Keratinocyte (primary cell): ENCODE measurements at regions not wholly inside any gene's neighbourhood (a gene's known extent, or its start where the extent isn't known, plus 50 kb on each side); places are given as distances from the start of the nearest gene placed in this dataset.

Experiments used
- DNase-seq: peaks from one replicate; pipeline ENCODE4 v3.0.0-alpha.2; 2011; ENCODE audit warnings: low read depth, missing footprints, low spot score
- FAIRE-seq: peaks from 2 replicates; lab custom pipeline; 2011; peaks lifted over from hg19 to GRCh38; lab: Jason Lieb, UNC
- H2AFZ ChIP-seq: 2 replicates; pipeline ENCODE4 v1.6.0; 2012; ENCODE audit warnings: low read length, control low read depth, inconsistent platforms; ENCODE audit not compliant: control insufficient read depth
- H3K27ac ChIP-seq: 2 replicates; pipeline ENCODE4 v1.5.1; 2011; ENCODE audit warnings: low read length; ENCODE audit not compliant: control insufficient read depth, insufficient read depth
- H3K27me3 ChIP-seq: 3 replicates; pipeline ENCODE4 v1.6.0; 2011; ENCODE audit warnings: low read length; ENCODE audit not compliant: control insufficient read depth, insufficient read depth; ENCODE audit errors: extremely low read depth
- H3K36me3 ChIP-seq, 2 experiments: 2 replicates in 1 of 2; 3 replicates in 1 of 2; pipeline ENCODE4 v1.5.1; 2011; ENCODE audit warnings: low read length in 2 of 2, mild to moderate bottlenecking in 1 of 2; ENCODE audit not compliant: control insufficient read depth in 2 of 2, insufficient read depth in 2 of 2; ENCODE audit errors: extremely low read depth in 1 of 2
- H3K4me1 ChIP-seq: 3 replicates; pipeline ENCODE4 v1.5.1; 2011; ENCODE audit warnings: low read length; ENCODE audit not compliant: control insufficient read depth, insufficient read depth; ENCODE audit errors: extremely low read depth
- H3K4me2 ChIP-seq: 3 replicates; pipeline ENCODE4 v1.6.0; 2011; ENCODE audit warnings: low read depth, low read length; ENCODE audit not compliant: control insufficient read depth, insufficient read depth; ENCODE audit errors: extremely low read depth
- H3K4me3 ChIP-seq, 3 experiments: fragments of 200-600 bp in 1 of 3; sonication (generic) in 1 of 3; 2 replicates in 2 of 3; 3 replicates in 1 of 3; pipeline ENCODE4 v1.5.1; 2011 to 2016; ENCODE audit warnings: low read length in 3 of 3, mild to moderate bottlenecking in 3 of 3, control low read depth in 2 of 3, inconsistent platforms in 1 of 3, low read depth in 1 of 3, mixed read lengths in 1 of 3, mixed run types in 1 of 3, moderate library complexity in 1 of 3; ENCODE audit not compliant: control insufficient read depth in 2 of 3, insufficient read depth in 2 of 3; ENCODE audit errors: extremely low read depth in 1 of 3
- H3K79me2 ChIP-seq: 2 replicates; pipeline ENCODE4 v1.6.0; 2012; ENCODE audit warnings: low read length; ENCODE audit not compliant: control insufficient read depth, insufficient read depth
- H3K9ac ChIP-seq: 3 replicates; pipeline ENCODE4 v1.6.0; 2011; ENCODE audit warnings: low read length; ENCODE audit not compliant: control insufficient read depth, insufficient read depth; ENCODE audit errors: extremely low read depth
- H3K9me1 ChIP-seq: 3 replicates; pipeline ENCODE4 v1.6.0; 2011; ENCODE audit warnings: low read length; ENCODE audit not compliant: control insufficient read depth, insufficient read depth; ENCODE audit errors: extremely low read depth
- H3K9me3 ChIP-seq: 2 replicates; pipeline ENCODE4 v1.5.1; 2012; ENCODE audit warnings: low read depth, low read length; ENCODE audit not compliant: control insufficient read depth
- H4K20me1 ChIP-seq: 3 replicates; pipeline ENCODE4 v1.6.0; 2011; ENCODE audit warnings: low read length; ENCODE audit not compliant: control insufficient read depth, insufficient read depth; ENCODE audit errors: extremely low read depth
- CTCF ChIP-seq, 3 experiments: IDR thresholded peaks in 1 of 3; conservative IDR thresholded peaks in 1 of 3; optimal IDR thresholded peaks in 1 of 3; 2 replicates in 2 of 3; 3 replicates in 1 of 3; pipeline versions ENCODE3 to v1.5.1; 2011; ENCODE audit warnings: low read length in 3 of 3, mild to moderate bottlenecking in 3 of 3, moderate library complexity in 2 of 3, control low read depth in 1 of 3, inconsistent platforms in 1 of 3; ENCODE audit not compliant: insufficient read depth in 2 of 3; ENCODE audit errors: extremely low read depth in 1 of 3
- EZH2 ChIP-seq: IDR thresholded peaks from one replicate; pipeline ENCODE4 v1.6.1; 2012; ENCODE audit warnings: inconsistent platforms, mild to moderate bottlenecking, low read length, moderate library complexity
- dilution Hi-C: fragments of 300-500 bp; cut with MboI; formaldehyde crosslinking; loops from one replicate; pipeline ENCODE4 v1.7.0; 2020; ENCODE audit warnings: low sequenced_read_pairs; ENCODE audit not compliant: extremely low pct_ligation_motif_present

DNA sequence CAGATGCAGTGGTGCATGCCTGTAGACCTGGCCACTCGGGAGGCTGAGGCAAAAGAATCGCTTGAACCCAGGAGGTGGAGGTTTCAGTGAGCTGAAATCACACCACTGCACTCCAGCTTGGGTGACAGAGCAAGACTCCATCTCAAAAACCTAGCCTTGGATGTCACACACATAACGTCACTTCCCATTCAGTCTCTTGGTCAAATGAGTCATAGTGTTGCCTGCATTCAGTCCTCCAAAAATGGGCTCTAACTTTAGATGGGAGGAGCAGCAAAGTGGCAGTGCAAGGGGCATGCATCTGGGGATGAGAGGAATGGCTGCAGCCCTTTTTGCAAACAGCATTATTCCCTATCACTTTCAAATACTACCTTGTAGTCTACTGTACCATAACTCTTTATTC is 62.9 kb upstream of the AGBL1 start:
- no peaks in the 10 kb centered on the region for H3K79me2 ChIP-seq
- no peaks in the 10 kb centered on the region for H3K9me3 ChIP-seq
- no peak overlapping the region for H3K27ac ChIP-seq
- no peak overlapping the region for H3K4me2 ChIP-seq
- H3K4me1 ChIP-seq = no peaks in the 10 kb centered on the region
- no peak for DNase-seq
- H3K9me1 ChIP-seq = no peaks in the 10 kb centered on the region
- H3K36me3 ChIP-seq = no peaks in the 10 kb centered on the region
- H3K4me3 ChIP-seq = no peak overlapping the region
- FAIRE-seq = no peak
- dilution Hi-C loops = no loop called here
- H3K27me3 ChIP-seq = no peaks in the 10 kb centered on the region
- H4K20me1 ChIP-seq = no peaks in the 10 kb centered on the region
- no peak overlapping the region for H2AFZ ChIP-seq
- H3K9ac ChIP-seq = no peak overlapping the region
- TF ChIP-seq EZH2 (no peak), CTCF (optimal IDR thresholded peaks at IDR 0.05 in 1 of 3, IDR thresholded peaks at IDR 0.05 in 1 of 3, conservative IDR thresholded peaks at IDR 0.05 in 1 of 3; ENCODE audit: extremely low read depth in 1 of 3, insufficient read depth in 2 of 3, low read length in 3 of 3) (no peak)

- dilution Hi-C loops = no loop called here
- DNase-seq = no peak
- TF ChIP-seq EZH2 = no peak
- TF ChIP-seq CTCF (optimal IDR thresholded peaks at IDR 0.05 in 1 of 3, IDR thresholded peaks at IDR 0.05 in 1 of 3, conservative IDR thresholded peaks at IDR 0.05 in 1 of 3; ENCODE audit: extremely low read depth in 1 of 3, insufficient read depth in 2 of 3, low read length in 3 of 3) = no peak
Measured at GRCh38 chr15:86018679-86019078, 61.0 kb upstream of the AGBL1 start.

More at GRCh38 chr15:86018679-86019078, 61.0 kb upstream of the AGBL1 start:
- Histone ChIP-seq H3K36me3 (no peaks in the 10 kb centered on the region), H3K79me2 (no peaks in the 10 kb centered on the region), H3K4me2 (no peak overlapping the region), H4K20me1 (no peaks in the 10 kb centered on the region), H3K27ac (no peak overlapping the region), H3K9me3 (no peaks in the 10 kb centered on the region), H3K4me1 (no peaks in the 10 kb centered on the region), H3K9me1 (no peaks in the 10 kb centered on the region), H3K9ac (no peak overlapping the region), H3K27me3 (no peaks in the 10 kb centered on the region), H3K4me3 (no peak overlapping the region), H2AFZ (no peak overlapping the region)
- FAIRE-seq = no peak
